ENCODE measurements at regions not wholly inside any gene's neighbourhood (a gene's known extent, or its start where the extent isn't known, plus 50 kb on each side); places are given as distances from the start of the nearest gene placed in this dataset.

DNA sequence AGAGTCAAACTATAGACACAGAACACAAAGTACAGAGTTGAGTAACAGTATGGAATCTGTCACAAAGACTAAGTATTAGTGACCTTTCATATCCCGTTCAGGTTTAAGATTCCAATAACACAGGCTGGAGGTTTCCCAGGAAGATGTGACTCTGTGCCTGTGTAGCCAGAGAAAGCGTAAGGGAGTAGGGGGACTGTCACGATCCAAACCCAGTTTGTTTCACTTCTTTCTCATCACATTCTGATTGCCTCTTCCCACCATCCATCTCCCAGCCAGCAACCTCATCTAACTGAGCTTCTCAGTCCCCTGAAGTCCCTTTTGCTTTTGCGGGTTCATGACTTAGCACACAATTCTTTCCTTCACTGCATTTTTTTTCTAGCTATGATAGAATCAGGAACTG lies 76.4 kb upstream of the NPVF start:
- TF ChIP-seq, protein P1, sequence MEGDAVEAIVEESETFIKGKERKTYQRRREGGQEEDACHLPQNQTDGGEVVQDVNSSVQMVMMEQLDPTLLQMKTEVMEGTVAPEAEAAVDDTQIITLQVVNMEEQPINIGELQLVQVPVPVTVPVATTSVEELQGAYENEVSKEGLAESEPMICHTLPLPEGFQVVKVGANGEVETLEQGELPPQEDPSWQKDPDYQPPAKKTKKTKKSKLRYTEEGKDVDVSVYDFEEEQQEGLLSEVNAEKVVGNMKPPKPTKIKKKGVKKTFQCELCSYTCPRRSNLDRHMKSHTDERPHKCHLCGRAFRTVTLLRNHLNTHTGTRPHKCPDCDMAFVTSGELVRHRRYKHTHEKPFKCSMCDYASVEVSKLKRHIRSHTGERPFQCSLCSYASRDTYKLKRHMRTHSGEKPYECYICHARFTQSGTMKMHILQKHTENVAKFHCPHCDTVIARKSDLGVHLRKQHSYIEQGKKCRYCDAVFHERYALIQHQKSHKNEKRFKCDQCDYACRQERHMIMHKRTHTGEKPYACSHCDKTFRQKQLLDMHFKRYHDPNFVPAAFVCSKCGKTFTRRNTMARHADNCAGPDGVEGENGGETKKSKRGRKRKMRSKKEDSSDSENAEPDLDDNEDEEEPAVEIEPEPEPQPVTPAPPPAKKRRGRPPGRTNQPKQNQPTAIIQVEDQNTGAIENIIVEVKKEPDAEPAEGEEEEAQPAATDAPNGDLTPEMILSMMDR (IDR thresholded peaks at IDR 0.05): no peak
- no peak for TF ChIP-seq POLR2A (IDR thresholded peaks at IDR 0.05)

All from testis (tissue), 2 donors.